SK-N-SH (cell line): ENCODE measurements at regions not wholly inside any gene's neighbourhood (a gene's known extent, or its start where the extent isn't known, plus 50 kb on each side); places are given as distances from the start of the nearest gene placed in this dataset.

ENCODE experiments used
- CTCF ChIA-PET: fragments of 300-600, 350-600 bp; formaldehyde crosslinking; extraction: SDS; loops from one replicate; lab custom pipeline; 2021; lab: Yijun Ruan, JAX
- POLR2A ChIA-PET: fragments of 350-600 bp; sonication (Branson Sonifier 250); formaldehyde crosslinking; extraction: SDS; loops from one replicate; lab custom pipeline; 2020; ENCODE audit warnings: antibody characterized with exemption, inconsistent platforms; lab: Yijun Ruan, JAX
- DNase-seq: peaks from one replicate; pipeline ENCODE4 v3.0.0; 2012
- H2AFZ ChIP-seq: fragments of 200-600 bp; sonication (generic); 2 replicates; pipeline ENCODE4 v1.8.1; 2016; ENCODE audit warnings: antibody characterized with exemption, mild to moderate bottlenecking, low read depth
- H3F3A ChIP-seq: fragments of 200-600 bp; sonication (generic); replicated peaks from 2 replicates; pipeline ENCODE3; 2016; ENCODE audit warnings: antibody characterized with exemption, mild to moderate bottlenecking; ENCODE audit not compliant: insufficient read depth
- H3K27ac ChIP-seq, 2 experiments: fragments of 200-500 bp in 1 of 2; fragments of 200-600 bp in 1 of 2; sonication (Bioruptor generic) in 1 of 2; sonication (generic), shearing (Covaris generic) in 1 of 2; 2 replicates each; pipeline versions ENCODE4 v1.5.1 to v1.6.1; 2014 to 2016; ENCODE audit warnings: low read depth in 2 of 2, inconsistent platforms in 1 of 2, low read length in 1 of 2, mild to moderate bottlenecking in 1 of 2, mixed read lengths in 1 of 2
- H3K27me3 ChIP-seq: fragments of 200-600 bp; sonication (generic), shearing (Covaris generic); 2 replicates; pipeline ENCODE4 v1.6.1; 2016; ENCODE audit warnings: mixed run types; ENCODE audit not compliant: insufficient read depth
- H3K36me3 ChIP-seq, 2 experiments: fragments of 200-500 bp in 1 of 2; fragments of 200-600 bp in 1 of 2; sonication (Bioruptor generic) in 1 of 2; sonication (generic) in 1 of 2; replicated peaks in 1 of 2; 2 replicates each; pipeline versions ENCODE3 to v1.5.1; 2014 to 2016; ENCODE audit warnings: low read length in 1 of 2, mild to moderate bottlenecking in 1 of 2; ENCODE audit not compliant: insufficient read depth in 2 of 2, control insufficient read depth in 1 of 2
- H3K4me1 ChIP-seq, 2 experiments: fragments of 200-500 bp in 1 of 2; fragments of 200-600 bp in 1 of 2; sonication (Bioruptor generic) in 1 of 2; sonication (generic), shearing (Covaris generic) in 1 of 2; 2 replicates each; pipeline versions ENCODE4 v1.5.1 to v1.6.1; 2014 to 2016; ENCODE audit warnings: low read depth in 1 of 2, low read length in 1 of 2, mixed run types in 1 of 2; ENCODE audit not compliant: insufficient read depth in 2 of 2, control insufficient read depth in 1 of 2
- H3K4me2 ChIP-seq: fragments of 200-600 bp; sonication (generic), shearing (Covaris generic); 2 replicates; pipeline ENCODE4 v1.6.1; 2017; ENCODE audit warnings: mixed run types
- H3K4me3 ChIP-seq, 2 experiments: fragments of 200-500 bp in 1 of 2; fragments of 200-600 bp in 1 of 2; sonication (Bioruptor generic) in 1 of 2; sonication (generic), shearing (Covaris generic) in 1 of 2; 2 replicates each; pipeline versions ENCODE4 v1.5.1 to v1.8.1; 2014 to 2016; ENCODE audit warnings: low read depth in 2 of 2, inconsistent platforms in 1 of 2, low read length in 1 of 2, mild to moderate bottlenecking in 1 of 2, mixed read lengths in 1 of 2, moderate library complexity in 1 of 2
- H3K79me2 ChIP-seq: fragments of 200-600 bp; sonication (generic); 2 replicates; pipeline ENCODE4 v1.8.1; 2017; ENCODE audit warnings: mild to moderate bottlenecking; ENCODE audit not compliant: insufficient read depth
- H3K9ac ChIP-seq: fragments of 200-600 bp; sonication (generic); 2 replicates; pipeline ENCODE4 v1.6.1; 2017; ENCODE audit warnings: mixed run types
- H3K9me2 ChIP-seq: fragments of 200-600 bp; sonication (generic); 2 replicates; pipeline ENCODE4 v1.6.1; 2017; ENCODE audit warnings: mixed run types
- H3K9me3 ChIP-seq: fragments of 200-600 bp; sonication (generic); 2 replicates; pipeline ENCODE4 v1.6.1; 2017; ENCODE audit warnings: mixed run types, mild to moderate bottlenecking, moderate library complexity
- H4K20me1 ChIP-seq: fragments of 200-600 bp; sonication (generic); 2 replicates; pipeline ENCODE4 v1.6.1; 2017; ENCODE audit warnings: mild to moderate bottlenecking, mixed run types; ENCODE audit not compliant: insufficient read depth
- CTCF ChIP-seq: fragments of 200-600 bp; sonication (generic); IDR thresholded peaks from 2 replicates; pipeline ENCODE4 v1.6.1; 2017; ENCODE audit warnings: antibody characterized with exemption, mild to moderate bottlenecking, moderate library complexity
- ELF1 ChIP-seq: IDR thresholded peaks from 2 replicates; pipeline ENCODE4 v1.4.0; 2012
- EP300 ChIP-seq, 2 experiments: IDR thresholded peaks; 2 replicates each; pipeline versions ENCODE4 v1.4.0 to v1.6.1; 2012; ENCODE audit warnings: borderline replicate concordance in 1 of 2, low read depth in 1 of 2, low read length in 1 of 2
- EZH2phosphoT487 ChIP-seq: fragments of 200-600 bp; sonication (generic); IDR thresholded peaks from 2 replicates; pipeline ENCODE4 v1.6.1; 2017; ENCODE audit warnings: low read depth, mixed run types, mild to moderate bottlenecking, antibody characterized with exemption, moderate library complexity, borderline replicate concordance
- FOXJ3 ChIP-seq: sonication (generic); formaldehyde crosslinking; IDR thresholded peaks from 2 replicates; pipeline ENCODE4 v1.5.1; 2020; ENCODE audit warnings: mild to moderate bottlenecking, missing genetic modification reagents
- FOXM1 ChIP-seq: IDR thresholded peaks from 2 replicates; pipeline ENCODE4 v1.4.0; 2012; ENCODE audit warnings: low read depth, mild to moderate bottlenecking
- JUND ChIP-seq: IDR thresholded peaks from 2 replicates; pipeline ENCODE4 v1.4.0; 2012
- MXI1 ChIP-seq: IDR thresholded peaks from 2 replicates; pipeline ENCODE4 v1.6.1; 2012; ENCODE audit warnings: mild to moderate bottlenecking, low read depth, low read length, improper control_type of control experiment
- NRF1 ChIP-seq: IDR thresholded peaks from 2 replicates; pipeline ENCODE4 v1.6.1; 2012; ENCODE audit warnings: low read depth, mild to moderate bottlenecking, low read length
- PBX3 ChIP-seq: IDR thresholded peaks from 2 replicates; pipeline ENCODE4; 2012
- POLR2AphosphoS5 ChIP-seq: IDR thresholded peaks from 2 replicates; pipeline ENCODE4 v1.6.1; 2012; ENCODE audit warnings: low read depth, low read length
- REST ChIP-seq: IDR thresholded peaks from 2 replicates; pipeline ENCODE4 v1.6.1; 2012; ENCODE audit warnings: mild to moderate bottlenecking, low read depth, low read length, moderate library complexity
- RFX5 ChIP-seq: IDR thresholded peaks from 2 replicates; pipeline ENCODE4 v1.6.1; 2012; ENCODE audit warnings: mild to moderate bottlenecking, improper control_type of control experiment, low read length
- RXRA ChIP-seq: IDR thresholded peaks from 2 replicates; pipeline ENCODE4 v1.4.0; 2012; ENCODE audit warnings: low read depth, mild to moderate bottlenecking, borderline replicate concordance
- SMC3 ChIP-seq: IDR thresholded peaks from 2 replicates; pipeline ENCODE4 v1.6.1; 2012; ENCODE audit warnings: low read depth, low read length, improper control_type of control experiment
- TCF12 ChIP-seq: IDR thresholded peaks from 2 replicates; pipeline ENCODE4 v1.4.0; 2012
- USF2 ChIP-seq: fragments of 150-350 bp; IDR thresholded peaks from 2 replicates; pipeline ENCODE4 v1.6.1; 2017; ENCODE audit warnings: antibody characterized with exemption, low read length, low read depth, borderline replicate concordance
- YY1 ChIP-seq: IDR thresholded peaks from 2 replicates; pipeline ENCODE4 v1.4.0; 2012; ENCODE audit warnings: low read depth, mild to moderate bottlenecking
- WGBS: methylation state at CpG from one replicate; pipeline ENCODE4 v1.1.6; 2017; ENCODE audit warnings: low lambda C conversion rate; 5-methylcytosine and 5-hydroxymethylcytosine counted together

- no peaks in the 10 kb centered on the region for H3K9me2 ChIP-seq
- H3K4me3 ChIP-seq = no peak overlapping the region
- no peaks in the 10 kb centered on the region for H3K9me3 ChIP-seq
- TF ChIP-seq PBX3 = no peak
- TF ChIP-seq REST = no peak
- TF ChIP-seq YY1 = no peak
- TF ChIP-seq FOXM1 = no peak
- TF ChIP-seq USF2 = no peak
- TF ChIP-seq JUND = no peak
- no peak overlapping the region for H3K27ac ChIP-seq
- POLR2A ChIA-PET = no interaction called here
- no peaks in the 10 kb centered on the region for H3K79me2 ChIP-seq
- H3K36me3 ChIP-seq = no peaks in the 10 kb centered on the region
- H3K4me1 ChIP-seq = no peaks in the 10 kb centered on the region
- CTCF ChIA-PET = no interaction called here
- H3K4me2 ChIP-seq = no peak overlapping the region
- no peak overlapping the region for H2AFZ ChIP-seq
- WGBS = 25% methylated on average over 5 of the region's 12 CpGs
- no peak for DNase-seq
- H3K9ac ChIP-seq = no peak overlapping the region
- H3K27me3 ChIP-seq = no peaks in the 10 kb centered on the region; the same call in 1 of the 2 replicates
- H3F3A ChIP-seq = no peaks in the 10 kb centered on the region
- no peaks in the 10 kb centered on the region for H4K20me1 ChIP-seq
These were observed 219.5 kb downstream of the TFAP2C start for GRCh38 chr20:56848561-56848960.

- Histone ChIP-seq H3K4me3 (no peak overlapping the region), H3K9ac (no peak overlapping the region), H3K4me1 (no peaks in the 10 kb centered on the region), H4K20me1 (no peaks in the 10 kb centered on the region), H3K36me3 (no peaks in the 10 kb centered on the region), H2AFZ (no peak overlapping the region), H3K27me3 (peaks cover 17% of the 10 kb centered on the region), H3K4me2 (no peak overlapping the region), H3K27ac (no peak overlapping the region), H3K9me3 (no peaks in the 10 kb centered on the region), H3K79me2 (no peaks in the 10 kb centered on the region), H3F3A (no peaks in the 10 kb centered on the region), H3K9me2 (no peaks in the 10 kb centered on the region)
- ChIA-PET CTCF (no interaction called here), POLR2A (no interaction called here)
- no peak for DNase-seq
- 15% methylated on average over 1 of the region's 1 CpG for WGBS
- TF ChIP-seq NRF1 = no peak
- no peak for TF ChIP-seq FOXM1
- TF ChIP-seq RXRA = no peak
- TF ChIP-seq RFX5 = no peak
- TF ChIP-seq TCF12 = no peak
- TF ChIP-seq MXI1 = no peak
- no peak for TF ChIP-seq REST
- no peak for TF ChIP-seq SMC3
- no peak for TF ChIP-seq FOXJ3
- TF ChIP-seq EZH2phosphoT487 = no peak
- no peak for TF ChIP-seq CTCF
- TF ChIP-seq EP300 (IDR thresholded peaks at IDR 0.05; ENCODE audit: borderline replicate concordance in 1 of 2, low read depth in 1 of 2, low read length in 1 of 2) = no peak
- no peak for TF ChIP-seq POLR2AphosphoS5
- TF ChIP-seq ELF1 = no peak
These were observed 222.4 kb downstream of the TFAP2C start for GRCh38 chr20:56851552-56851951.
